ENCODE measurements at regions not wholly inside any gene's neighbourhood (a gene's known extent, or its start where the extent isn't known, plus 50 kb on each side); places are given as distances from the start of the nearest gene placed in this dataset.

DNA sequence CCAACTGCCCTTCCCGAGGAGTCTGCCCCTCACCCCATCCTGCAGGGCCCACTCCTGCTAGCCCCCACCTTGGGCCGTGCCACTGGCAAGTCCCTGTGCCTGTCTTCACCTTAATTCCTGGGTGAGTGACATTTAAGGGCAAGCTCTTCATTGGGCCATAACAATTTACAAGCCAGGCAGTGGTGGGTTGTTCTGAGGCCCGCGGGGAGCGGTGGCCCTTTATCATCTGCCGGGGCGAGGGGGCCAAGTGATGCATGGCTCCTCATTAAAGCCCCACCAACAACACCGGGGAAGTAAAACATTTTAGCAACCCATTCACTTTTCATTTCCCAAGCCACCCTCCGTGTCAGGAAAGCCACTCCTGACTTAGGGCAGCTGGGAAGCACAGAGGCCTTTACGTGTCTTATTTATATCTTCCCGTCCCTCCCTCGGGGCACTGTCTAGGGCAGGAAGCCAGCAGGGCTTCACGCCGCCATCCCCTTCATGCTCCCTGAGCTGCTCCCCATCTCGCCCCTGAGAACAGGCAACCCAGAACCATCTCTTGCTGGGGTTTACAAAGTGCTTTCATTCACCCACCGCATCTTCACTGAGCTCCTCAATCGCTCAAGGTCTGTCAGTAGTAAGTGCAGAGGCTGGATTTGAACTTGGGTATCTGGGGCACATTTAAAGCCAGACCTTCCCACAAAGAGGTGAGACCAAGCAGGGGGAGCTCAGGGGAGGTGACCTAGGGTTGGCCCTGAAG lies 55.5 kb upstream of the CCDC167 start:
- no peak for DNase-seq

GRCh38 chr6:37554480-37554819 lies 54.8 kb upstream of the CCDC167 start:
- no peak for DNase-seq

GRCh38 chr6:37552267-37552666 lies 52.6 kb upstream of the CCDC167 start:
- DNase-seq, result no peak

GRCh38 chr6:37551867-37552266 lies 52.2 kb upstream of the CCDC167 start:
- no peak for DNase-seq

GRCh38 chr6:37551446-37551845 lies 51.8 kb upstream of the CCDC167 start:
- no peak for DNase-seq

DNA sequence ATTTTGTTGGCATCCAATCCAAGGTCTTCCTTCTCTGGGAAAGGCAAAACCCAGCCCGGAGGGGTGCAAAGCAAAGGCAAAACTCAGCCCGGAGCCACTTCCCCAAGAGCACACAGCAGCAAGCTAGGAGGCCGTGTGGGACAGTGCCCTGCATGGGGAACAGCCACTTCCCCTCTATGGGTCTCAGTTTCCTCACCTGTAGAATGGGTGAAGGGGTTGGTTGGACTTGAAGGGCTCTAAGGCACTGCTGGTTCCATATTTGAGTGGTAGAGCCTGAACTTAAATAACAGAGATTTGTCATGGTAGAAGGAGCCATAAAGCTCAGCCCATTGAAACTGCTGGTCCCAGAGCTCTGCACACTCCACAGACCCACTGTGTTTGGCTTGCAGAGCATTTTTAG lies 51.3 kb upstream of the CCDC167 start:
- no peak for DNase-seq

- no peak for DNase-seq
Observed at GRCh38 chr6:37550191-37550831, 50.6 kb upstream of the CCDC167 start.

- DNase-seq, result no peak
Observed at GRCh38 chr6:37549558-37549957, 49.9 kb upstream of the CCDC167 start.

Measured in SHP77 (cell line).